GM12801 (cell line): ENCODE measurements at regions not wholly inside any gene's neighbourhood (a gene's known extent, or its start where the extent isn't known, plus 50 kb on each side); places are given as distances from the start of the nearest gene placed in this dataset.

Experiments
- CTCF ChIP-seq: IDR thresholded peaks from one replicate; pipeline ENCODE4 v1.5.1; 2011; ENCODE audit warnings: control low read depth; ENCODE audit not compliant: insufficient read length; ENCODE audit errors: extremely low read depth

- TF ChIP-seq CTCF = no peak
These were observed 167.4 kb downstream of the SNAPC1 start for GRCh38 chr14:61929651-61930050.

- no peak for TF ChIP-seq CTCF
These were observed 168.1 kb downstream of the SNAPC1 start for GRCh38 chr14:61930101-61930857.

GRCh38 chr14:61932974-61933373 lies 170.8 kb downstream of the SNAPC1 start:
- TF ChIP-seq CTCF = no peak

- TF ChIP-seq CTCF = no peak
These were observed 172.2 kb downstream of the SNAPC1 start for GRCh38 chr14:61934385-61934784.

GRCh38 chr14:61939776-61940175 lies 177.6 kb downstream of the SNAPC1 start:
- no peak for TF ChIP-seq CTCF

- no peak for TF ChIP-seq CTCF
These were observed 178.6 kb downstream of the SNAPC1 start for GRCh38 chr14:61940666-61941420.

- TF ChIP-seq CTCF = no peak
These were observed 179.4 kb downstream of the SNAPC1 start for GRCh38 chr14:61941421-61942150.
